ENCODE measurements at regions not wholly inside any gene's neighbourhood (a gene's known extent, or its start where the extent isn't known, plus 50 kb on each side); places are given as distances from the start of the nearest gene placed in this dataset.

DNA sequence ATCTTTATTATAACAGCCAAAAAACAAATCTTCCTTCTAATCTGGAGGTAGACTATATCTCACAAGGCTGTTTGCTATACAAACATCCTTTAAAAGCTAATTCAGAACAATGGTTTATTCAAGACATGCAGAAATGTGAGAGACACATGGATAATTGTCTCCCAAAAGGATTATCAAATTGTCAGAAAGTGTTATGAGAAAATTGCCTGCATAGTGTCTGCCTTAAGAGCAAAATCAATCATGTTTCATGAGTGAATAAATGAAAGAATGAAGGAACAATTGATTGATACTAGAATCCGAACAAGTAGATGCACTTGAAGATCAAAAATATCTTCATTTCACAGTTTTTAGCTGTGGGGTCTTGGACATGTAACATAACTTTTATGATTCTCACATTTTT is 621.7 kb upstream of the BOD1L1 start:
- DNase-seq (ENCODE audit: low read depth) = no peak

GRCh38 chr4:14254252-14254651 is 626.7 kb upstream of the BOD1L1 start:
- peak; percentile 49 for DNase-seq (ENCODE audit: low read depth)

- no peak for DNase-seq (ENCODE audit: low read depth)
Observed at GRCh38 chr4:14254926-14255325, 627.4 kb upstream of the BOD1L1 start.

DNA sequence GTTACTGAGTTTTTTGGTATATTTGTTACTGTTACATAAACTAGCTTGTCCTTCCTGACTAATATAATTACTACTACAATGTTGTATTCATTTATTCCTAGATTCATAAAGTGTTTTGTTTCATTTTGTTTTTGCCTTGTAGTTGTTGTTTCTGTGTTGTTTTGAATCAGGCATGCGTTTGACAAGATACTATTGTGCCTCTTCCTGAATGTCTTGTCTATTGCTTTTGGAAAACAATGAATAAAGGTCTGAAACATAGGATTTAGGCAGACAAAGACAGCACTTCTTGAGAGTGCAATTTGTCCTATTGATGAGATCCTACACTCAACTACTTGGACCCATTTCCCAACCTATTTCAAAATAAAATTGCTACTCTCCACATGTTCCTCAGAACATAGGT is 630.4 kb upstream of the BOD1L1 start:
- DNase-seq (ENCODE audit: low read depth) = no peak

GRCh38 chr4:14259936-14260335 is 632.4 kb upstream of the BOD1L1 start:
- peak; percentile 16 for DNase-seq (ENCODE audit: low read depth)

DNA sequence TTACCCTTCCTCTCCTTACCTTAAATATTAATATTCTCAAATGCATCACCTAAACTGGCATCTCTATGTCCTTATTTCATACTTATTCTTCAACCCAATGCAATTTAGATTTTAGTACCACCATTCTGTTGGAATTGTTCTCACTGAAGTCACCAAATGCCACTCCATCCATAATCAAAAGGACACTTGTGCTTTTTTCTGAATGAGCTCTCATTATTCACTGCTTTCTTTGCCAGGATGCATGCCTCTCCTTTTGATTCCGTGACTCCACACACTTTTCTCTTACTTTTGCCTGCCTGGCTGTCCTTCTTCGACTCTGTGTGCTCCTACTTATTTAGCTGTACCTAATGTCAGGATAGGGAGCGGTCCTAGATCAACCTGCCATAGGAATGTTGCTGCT is 633.1 kb upstream of the BOD1L1 start:
- no peak for DNase-seq (ENCODE audit: low read depth)

GRCh38 chr4:14262221-14262620 is 634.7 kb upstream of the BOD1L1 start:
- no peak for DNase-seq (ENCODE audit: low read depth)

GRCh38 chr4:14264437-14264836 is 636.9 kb upstream of the BOD1L1 start:
- DNase-seq (ENCODE audit: low read depth) = peak; percentile 7

GRCh38 chr4:14265651-14266050 is 638.1 kb upstream of the BOD1L1 start:
- no peak for DNase-seq (ENCODE audit: low read depth)

DNA sequence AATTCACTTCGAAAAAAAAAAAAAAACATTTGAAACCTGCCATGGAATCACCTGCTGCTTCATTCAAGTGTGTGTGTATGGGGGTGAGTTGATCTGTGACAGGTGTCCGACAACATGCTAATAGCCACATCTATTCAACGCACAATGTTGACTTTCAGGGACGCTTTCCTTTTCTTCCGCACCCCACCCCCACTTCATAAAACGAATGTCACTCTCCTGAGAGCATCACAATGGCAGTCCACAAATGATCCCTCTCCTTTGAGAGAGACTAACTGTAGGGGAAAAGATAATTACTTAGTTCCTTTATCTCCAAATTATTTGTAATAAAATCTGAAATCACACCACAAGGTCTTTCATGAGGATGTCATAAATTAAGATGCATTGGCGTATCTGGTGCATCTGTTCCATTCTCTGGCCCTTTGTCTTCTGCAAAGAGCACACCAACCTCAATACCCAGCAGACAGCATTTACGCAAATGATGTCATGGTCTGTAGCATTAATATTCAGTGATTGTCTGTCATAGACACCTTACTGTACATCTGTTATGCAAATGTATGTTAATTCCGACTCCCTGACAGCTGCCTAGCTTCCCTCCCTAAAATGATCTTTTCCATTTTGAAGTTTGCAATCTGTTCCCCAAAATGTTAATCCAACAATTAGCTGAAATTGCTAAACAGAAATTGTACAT is 640.0 kb upstream of the BOD1L1 start:
- no peak for DNase-seq (ENCODE audit: low read depth)

DNA sequence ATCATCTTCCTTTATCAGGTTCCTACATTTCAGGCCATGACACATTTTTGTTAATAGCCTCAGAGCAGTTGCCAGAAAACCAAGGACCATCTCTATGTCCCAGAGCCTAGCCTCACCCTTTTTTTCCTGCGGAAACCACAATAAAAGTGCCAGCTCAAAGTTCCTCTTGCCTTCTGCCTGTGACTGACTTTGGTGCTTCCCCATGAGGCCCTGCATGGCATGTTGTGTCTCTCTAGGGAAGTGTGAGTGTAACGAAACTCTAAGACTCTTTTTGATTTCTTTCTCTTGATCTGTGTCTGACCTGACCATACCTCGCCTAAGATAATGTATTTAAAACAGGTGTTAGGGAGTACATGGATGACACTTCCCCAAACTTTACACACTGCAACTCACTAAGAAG is 642.3 kb upstream of the BOD1L1 start:
- DNase-seq (ENCODE audit: low read depth) = no peak

GRCh38 chr4:14272206-14272605 is 644.7 kb upstream of the BOD1L1 start:
- DNase-seq (ENCODE audit: low read depth) = no peak

- no peak for DNase-seq (ENCODE audit: low read depth)
Observed at GRCh38 chr4:14277505-14277904, 650.0 kb upstream of the BOD1L1 start.

GRCh38 chr4:14280567-14280966 is 653.0 kb upstream of the BOD1L1 start:
- no peak for DNase-seq (ENCODE audit: low read depth)

DNA sequence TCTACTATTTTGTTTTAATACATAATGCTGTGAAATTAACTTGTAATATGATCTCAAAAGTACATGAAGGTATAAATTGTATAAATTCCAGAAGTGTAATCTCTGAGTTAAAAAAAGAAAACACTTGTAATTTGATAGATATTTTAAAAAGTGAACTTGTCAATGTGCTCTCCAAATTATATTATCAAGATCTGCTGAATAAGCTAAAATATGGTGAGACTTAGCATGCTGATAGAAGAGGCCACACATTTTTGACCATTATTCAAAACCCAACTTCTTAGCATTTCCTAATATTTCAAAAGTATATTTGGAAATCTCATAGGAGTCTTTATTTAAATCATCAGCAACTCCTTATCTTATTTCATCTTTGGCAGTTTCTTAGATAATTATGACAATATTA is 657.1 kb upstream of the BOD1L1 start:
- no peak for DNase-seq (ENCODE audit: low read depth)

DNA sequence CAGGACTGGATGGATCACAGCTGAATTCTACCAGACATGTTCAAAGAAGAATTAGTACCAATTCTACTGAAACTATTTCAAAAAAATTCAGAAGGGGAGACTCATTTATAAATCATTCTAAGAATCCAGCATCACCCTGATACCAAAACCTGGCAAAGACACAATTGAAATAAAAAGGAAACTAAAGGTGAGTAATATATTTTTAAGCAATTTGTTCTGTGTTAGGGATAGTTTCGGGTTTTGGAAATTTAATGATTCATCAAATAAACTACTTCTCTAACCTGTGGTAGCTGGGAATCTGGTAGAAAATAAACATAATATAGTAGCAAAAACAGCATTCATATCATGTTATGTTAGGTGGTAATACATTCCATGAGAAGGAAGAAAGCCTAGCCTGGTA is 662.2 kb upstream of the BOD1L1 start:
- DNase-seq (ENCODE audit: low read depth) = peak; percentile 11

DNA sequence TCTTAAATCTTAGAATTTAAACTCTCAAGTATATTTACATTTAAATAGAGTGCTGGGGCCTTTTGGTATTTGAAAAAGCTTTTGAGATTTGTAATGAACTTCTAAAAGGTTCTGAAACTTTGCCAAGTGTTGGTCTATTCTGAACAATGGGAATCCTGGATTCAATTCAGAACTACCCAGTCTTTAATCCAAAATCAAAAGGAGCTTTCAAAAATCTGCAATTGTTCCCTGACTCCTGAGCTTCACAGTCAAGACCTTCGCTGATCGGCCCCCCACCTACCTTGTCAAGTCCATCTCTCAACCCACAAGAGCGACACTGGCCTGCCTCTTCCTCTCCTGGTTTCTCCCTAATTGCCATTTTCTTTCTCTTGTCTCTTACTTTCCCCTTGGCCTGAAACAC is 666.1 kb upstream of the BOD1L1 start:
- no peak for DNase-seq (ENCODE audit: low read depth)

- DNase-seq (ENCODE audit: low read depth) = peak; percentile 71
Observed at GRCh38 chr4:14294611-14295010, 667.1 kb upstream of the BOD1L1 start.

- no peak for DNase-seq (ENCODE audit: low read depth)
Observed at GRCh38 chr4:14299166-14299565, 671.6 kb upstream of the BOD1L1 start.

GRCh38 chr4:14302021-14302420 is 674.5 kb upstream of the BOD1L1 start:
- DNase-seq (ENCODE audit: low read depth) = no peak

DNA sequence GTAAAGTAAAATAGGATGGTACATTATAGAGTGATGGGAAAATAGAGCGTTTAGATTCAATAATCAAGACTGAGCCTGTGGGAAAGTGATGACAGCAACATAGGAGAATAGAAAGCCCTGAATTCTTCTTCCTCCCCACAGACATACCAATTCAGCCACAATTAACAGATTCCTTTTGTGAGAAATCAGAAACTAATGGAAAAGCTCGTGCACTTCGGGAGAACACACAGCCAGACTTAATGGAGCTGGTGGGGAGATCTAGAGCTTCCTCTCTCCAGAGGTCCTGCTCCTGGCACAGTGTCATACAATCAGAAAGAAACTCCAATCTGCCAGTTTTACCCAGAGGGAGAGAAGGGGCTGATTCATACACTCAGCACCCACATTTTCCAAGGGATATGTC is 676.3 kb upstream of the BOD1L1 start:
- peak; percentile 39 for DNase-seq (ENCODE audit: low read depth)

DNA sequence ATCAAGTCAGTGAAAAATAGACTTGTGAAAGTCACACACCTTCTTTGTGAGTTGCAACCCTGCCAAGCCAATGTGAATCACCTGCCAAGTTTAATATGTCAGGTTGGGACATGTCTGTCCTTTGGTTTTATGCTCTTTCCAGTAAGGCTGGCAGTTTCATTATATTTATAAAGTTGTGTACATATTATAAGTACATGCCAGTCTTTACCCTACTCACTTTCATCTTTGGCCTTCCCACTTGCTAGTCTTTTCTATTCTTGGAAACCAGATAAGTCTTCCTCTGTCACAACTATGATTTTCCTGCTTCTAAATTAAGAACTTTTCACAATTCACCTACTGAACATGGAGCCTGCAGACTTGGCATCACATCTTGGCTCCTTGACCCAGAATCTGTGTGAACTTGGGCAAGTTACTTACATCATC is 680.7 kb upstream of the BOD1L1 start:
- no peak for DNase-seq (ENCODE audit: low read depth)

- no peak for DNase-seq (ENCODE audit: low read depth)
Observed at GRCh38 chr4:14309431-14309830, 681.9 kb upstream of the BOD1L1 start.

- DNase-seq (ENCODE audit: low read depth) = no peak
Observed at GRCh38 chr4:14313757-14314156, 686.2 kb upstream of the BOD1L1 start.

DNA sequence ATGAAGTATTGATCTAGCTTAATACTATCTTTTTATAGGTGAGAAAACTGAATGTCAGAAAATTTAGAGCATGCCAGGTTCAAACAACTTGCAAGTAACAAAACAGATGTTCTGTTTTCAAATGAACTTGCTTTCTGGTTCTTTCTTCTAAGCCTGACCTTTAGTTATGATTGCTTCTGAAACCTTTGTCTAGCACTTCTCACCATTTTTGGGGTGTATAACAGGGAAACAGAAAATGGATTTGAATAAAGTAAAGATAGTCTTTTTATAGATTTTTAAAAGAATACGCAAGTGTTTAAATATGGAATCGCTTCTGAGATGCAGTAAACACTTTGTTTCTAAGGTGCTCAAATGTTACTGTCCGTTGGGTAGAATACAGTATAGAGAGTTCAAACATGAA is 687.2 kb upstream of the CPEB2 start:
- no peak for DNase-seq (ENCODE audit: low read depth)

Measured in EH (cell line).